H1 (cell line): ENCODE measurements at regions not wholly inside any gene's neighbourhood (a gene's known extent, or its start where the extent isn't known, plus 50 kb on each side); places are given as distances from the start of the nearest gene placed in this dataset.

Source experiments
- CTCF ChIA-PET: fragments of 300-600 bp; sonication (Branson Sonifier 250); formaldehyde crosslinking; loops from one replicate; lab custom pipeline; 2021; ENCODE audit not compliant: partially characterized antibody; lab: Charles Lee
- POLR2A ChIA-PET: fragments of 300-600 bp; sonication (Branson Sonifier 250); formaldehyde crosslinking; loops from one replicate; lab custom pipeline; 2021; ENCODE audit warnings: inconsistent platforms; ENCODE audit not compliant: partially characterized antibody; lab: Charles Lee
- DNase-seq, 2 experiments: peaks; one replicate each; pipeline versions ENCODE4 v3.0.0 to v3.0.0-alpha.2; 2010 to 2022; ENCODE audit warnings: low spot score in 2 of 2, low read depth in 1 of 2, mixed read lengths in 1 of 2
- FAIRE-seq: peaks from 2 replicates; lab custom pipeline; 2011; peaks lifted over from hg19 to GRCh38; lab: Jason Lieb, UNC
- H2AFZ ChIP-seq: 2 replicates; pipeline ENCODE4 v1.8.1; 2012; ENCODE audit warnings: low read length, inconsistent platforms
- H2AK5ac ChIP-seq: 2 replicates; pipeline ENCODE4 v1.6.1; 2013; ENCODE audit warnings: low read depth, low read length
- H2BK120ac ChIP-seq: replicated peaks from 2 replicates; pipeline ENCODE3; 2013; ENCODE audit warnings: low read depth, low read length, inconsistent platforms
- H2BK12ac ChIP-seq: 2 replicates; pipeline ENCODE4 v1.6.1; 2013; ENCODE audit warnings: low read depth, low read length
- H2BK15ac ChIP-seq: 2 replicates; pipeline ENCODE4 v1.6.1; 2013; ENCODE audit warnings: low read length
- H2BK20ac ChIP-seq: 2 replicates; pipeline ENCODE4 v1.6.1; 2013; ENCODE audit warnings: low read length
- H2BK5ac ChIP-seq: 2 replicates; pipeline ENCODE4 v1.6.1; 2013; ENCODE audit warnings: low read depth, low read length
- H3K14ac ChIP-seq: 2 replicates; pipeline ENCODE4 v1.6.1; 2013; ENCODE audit warnings: inconsistent platforms; ENCODE audit not compliant: insufficient read length
- H3K18ac ChIP-seq: 2 replicates; pipeline ENCODE4 v1.6.1; 2013; ENCODE audit warnings: low read length; ENCODE audit errors: extremely low read depth
- H3K23ac ChIP-seq: 2 replicates; pipeline ENCODE4 v1.6.1; 2013; ENCODE audit warnings: inconsistent platforms; ENCODE audit not compliant: insufficient read length
- H3K23me2 ChIP-seq: 2 replicates; pipeline ENCODE4 v1.6.1; 2013; ENCODE audit warnings: low read depth, low read length
- H3K27ac ChIP-seq: 2 replicates; pipeline ENCODE4 v1.6.1; 2011; ENCODE audit warnings: low read depth, low read length, inconsistent platforms
- H3K27me3 ChIP-seq, 4 experiments: replicated peaks in 1 of 4; 1 replicate in 1 of 4; 2 replicates in 3 of 4; pipeline versions ENCODE4 v1.6.1 to v1.8.1; 2011 to 2013; ENCODE audit warnings: low read length in 3 of 4, mild to moderate bottlenecking in 3 of 4, inconsistent platforms in 2 of 4, mixed read lengths in 2 of 4, moderate library complexity in 1 of 4; ENCODE audit not compliant: control insufficient read depth in 3 of 4, insufficient read depth in 3 of 4; ENCODE audit errors: extremely low read depth in 1 of 4
- H3K36me3 ChIP-seq, 4 experiments: 2 replicates each; pipeline versions ENCODE4 v1.6.1 to v1.8.1; 2011 to 2013; ENCODE audit warnings: mild to moderate bottlenecking in 4 of 4, low read length in 3 of 4, moderate library complexity in 2 of 4, control low read depth in 1 of 4, inconsistent platforms in 1 of 4; ENCODE audit not compliant: insufficient read depth in 4 of 4, control insufficient read depth in 2 of 4
- H3K4ac ChIP-seq: replicated peaks from 2 replicates; pipeline ENCODE3; 2013; ENCODE audit warnings: low read length, low read depth, mixed read lengths, inconsistent platforms; ENCODE audit not compliant: insufficient read length
- H3K4me1 ChIP-seq, 4 experiments: replicated peaks in 1 of 4; 1 replicate in 1 of 4; 2 replicates in 3 of 4; pipeline versions ENCODE4 v1.6.1 to v1.8.1; 2011 to 2013; ENCODE audit warnings: low read length in 3 of 4, inconsistent platforms in 2 of 4, mixed read lengths in 1 of 4; ENCODE audit not compliant: insufficient read depth in 4 of 4, control insufficient read depth in 3 of 4
- H3K4me2 ChIP-seq, 2 experiments: 2 replicates each; pipeline versions ENCODE4 v1.6.1 to v1.8.1; 2011 to 2013; ENCODE audit warnings: low read depth in 2 of 2, low read length in 2 of 2, control low read depth in 1 of 2, inconsistent platforms in 1 of 2, mild to moderate bottlenecking in 1 of 2; ENCODE audit not compliant: insufficient read depth in 1 of 2
- H3K4me3 ChIP-seq, 4 experiments: fragments of 200-600, 300-600 bp in 1 of 4; sonication (generic), shearing (Covaris generic), sonication (Bioruptor Twin) in 1 of 4; 2 replicates each; pipeline versions ENCODE4 v1.5.1 to v1.8.1; 2011 to 2016; ENCODE audit warnings: low read length in 4 of 4, low read depth in 3 of 4, control low read depth in 2 of 4, inconsistent platforms in 2 of 4, mild to moderate bottlenecking in 2 of 4, mixed read lengths in 1 of 4, moderate library complexity in 1 of 4; ENCODE audit not compliant: insufficient read depth in 2 of 4; ENCODE audit errors: extremely low read depth in 1 of 4
- H3K56ac ChIP-seq: replicated peaks from 2 replicates; pipeline ENCODE3; 2013; ENCODE audit warnings: low read depth, mild to moderate bottlenecking, mixed read lengths, low read length, inconsistent platforms; ENCODE audit not compliant: insufficient read length
- H3K79me1 ChIP-seq: 2 replicates; pipeline ENCODE4 v1.6.1; 2013; ENCODE audit warnings: low read depth, low read length, control low read depth
- H3K79me2 ChIP-seq, 2 experiments: 2 replicates each; pipeline versions ENCODE4 v1.6.1 to v1.8.1; 2012 to 2013; ENCODE audit warnings: low read length in 2 of 2, mild to moderate bottlenecking in 2 of 2, inconsistent platforms in 1 of 2; ENCODE audit not compliant: insufficient read depth in 2 of 2, control insufficient read depth in 1 of 2
- H3K9ac ChIP-seq, 4 experiments: replicated peaks in 1 of 4; 1 replicate in 1 of 4; 2 replicates in 3 of 4; pipeline versions ENCODE4 v1.6.1 to v1.8.1; 2011 to 2013; ENCODE audit warnings: low read depth in 3 of 4, low read length in 3 of 4, control low read depth in 2 of 4, mild to moderate bottlenecking in 2 of 4, moderate library complexity in 2 of 4, inconsistent platforms in 1 of 4; ENCODE audit errors: extremely low read depth in 1 of 4
- H3K9me3 ChIP-seq, 2 experiments: 2 replicates each; pipeline versions ENCODE4 v1.6.1 to v1.8.1; 2012 to 2013; ENCODE audit warnings: mild to moderate bottlenecking in 2 of 2, moderate library complexity in 2 of 2, control low read depth in 1 of 2, inconsistent platforms in 1 of 2, low read depth in 1 of 2, low read length in 1 of 2, mixed read lengths in 1 of 2; ENCODE audit not compliant: insufficient read depth in 2 of 2
- H4K20me1 ChIP-seq, 2 experiments: replicated peaks in 1 of 2; 2 replicates each; pipeline versions ENCODE3 to v1.8.1; 2011 to 2013; ENCODE audit warnings: inconsistent platforms in 2 of 2, low read length in 2 of 2, mild to moderate bottlenecking in 1 of 2; ENCODE audit not compliant: insufficient read depth in 2 of 2, control insufficient read depth in 1 of 2
- H4K5ac ChIP-seq: 2 replicates; pipeline ENCODE4 v1.6.1; 2013; ENCODE audit warnings: low read length, low read depth, mixed read lengths, inconsistent platforms; ENCODE audit not compliant: insufficient read length
- H4K8ac ChIP-seq: 2 replicates; pipeline ENCODE4 v1.8.0; 2013; ENCODE audit warnings: mild to moderate bottlenecking, moderate library complexity, low read length, inconsistent platforms; ENCODE audit not compliant: insufficient read depth; ENCODE audit errors: extremely low read depth
- H4K91ac ChIP-seq: replicated peaks from 2 replicates; pipeline ENCODE3; 2013; ENCODE audit warnings: low read length, mixed read lengths, inconsistent platforms; ENCODE audit not compliant: insufficient read length
- EP300 ChIP-seq, 2 experiments: IDR thresholded peaks; 1 replicate in 1 of 2; 2 replicates in 1 of 2; pipeline ENCODE4 v1.6.1; 2011 to 2012; ENCODE audit warnings: low read depth in 2 of 2, low read length in 2 of 2, mild to moderate bottlenecking in 2 of 2, borderline replicate concordance in 1 of 2, inconsistent platforms in 1 of 2, moderate library complexity in 1 of 2
- EZH2 ChIP-seq: fragments of 200-600 bp; sonication (generic); IDR thresholded peaks from 2 replicates; pipeline ENCODE4 v1.7.1; 2012; ENCODE audit warnings: low read depth, mild to moderate bottlenecking, moderate library complexity, low read length, inconsistent platforms; ENCODE audit not compliant: severe bottlenecking
- KDM1A ChIP-seq: fragments of 200-600, 300-600 bp; sonication (generic); IDR thresholded peaks from 2 replicates; pipeline ENCODE4 v1.7.1; 2016; ENCODE audit warnings: mild to moderate bottlenecking, low read length, borderline replicate concordance
- SIX5 ChIP-seq: IDR thresholded peaks from 2 replicates; pipeline ENCODE4 v1.6.1; 2011; ENCODE audit warnings: mild to moderate bottlenecking, low read depth, low read length
- WGBS, 2 experiments: shearing (Covaris generic) in 1 of 2; methylation state at CpG; one replicate each; pipeline versions ENCODE4 v1.1.6 to v1.1.7; 2013 to 2015; ENCODE audit warnings: low lambda C conversion rate in 2 of 2, mixed read lengths in 2 of 2, inconsistent platforms in 1 of 2, low coverage in 1 of 2, missing lambda C conversion rate in 1 of 2; ENCODE audit not compliant: insufficient replicate concordance in 2 of 2, insufficient coverage in 1 of 2, insufficient read length in 1 of 2; ENCODE audit errors: extremely low coverage in 1 of 2, missing lambda C conversion rate in 1 of 2; 5-methylcytosine and 5-hydroxymethylcytosine counted together

GRCh38 chr1:221137666-221138065 is 258.4 kb downstream of the HLX start:
- no peak overlapping the region for H2BK15ac ChIP-seq
- H3K4me1 ChIP-seq: no peaks in the 10 kb centered on the region
- H4K8ac ChIP-seq: no peak overlapping the region
- no peak overlapping the region for H2BK12ac ChIP-seq
- H2AFZ ChIP-seq: no peak overlapping the region; the same call in 1 of the 2 replicates
- H4K91ac ChIP-seq: no peak overlapping the region
- no peak overlapping the region for H3K4ac ChIP-seq
- no peak for DNase-seq
- H3K9ac ChIP-seq: no peak overlapping the region
- no peak overlapping the region for H2BK20ac ChIP-seq
- no peaks in the 10 kb centered on the region for H3K9me3 ChIP-seq
- H4K5ac ChIP-seq: no peak overlapping the region
- H3K4me2 ChIP-seq: no peak overlapping the region
- no peak overlapping the region for H3K14ac ChIP-seq
- ChIA-PET CTCF (no interaction called here), POLR2A (no interaction called here)
- H3K4me3 ChIP-seq: no peak overlapping the region
- no peaks in the 10 kb centered on the region for H3K36me3 ChIP-seq
- no peak overlapping the region for H3K56ac ChIP-seq
- H3K18ac ChIP-seq: no peak overlapping the region
- no peak overlapping the region for H2BK120ac ChIP-seq
- WGBS, 2 experiments: 82% methylated on average over 2 of the region's 2 CpGs; no CpG with 5 or more reads in 1 of the 2 experiments
- no peaks in the 10 kb centered on the region for H4K20me1 ChIP-seq
- FAIRE-seq: no peak
- no peaks in the 10 kb centered on the region for H3K79me1 ChIP-seq
- no peak overlapping the region for H2AK5ac ChIP-seq
- H2BK5ac ChIP-seq: no peak overlapping the region
- H3K23me2 ChIP-seq: no peaks in the 10 kb centered on the region
- no peak overlapping the region for H3K23ac ChIP-seq
- H3K27me3 ChIP-seq: no peaks in the 10 kb centered on the region
- H3K79me2 ChIP-seq: no peaks in the 10 kb centered on the region
- no peak overlapping the region for H3K27ac ChIP-seq
- TF ChIP-seq EP300 (IDR thresholded peaks at IDR 0.05; ENCODE audit: borderline replicate concordance in 1 of 2, low read depth in 2 of 2, low read length in 2 of 2): no peak
- no peak for TF ChIP-seq KDM1A
- no peak for TF ChIP-seq SIX5
- no peak for TF ChIP-seq EZH2
